Activated CD8-positive, alpha-beta memory T cell treated with anti-CD3 and anti-CD28 coated beads, Interleukin-2, amount 10 ng/mL, durations not matched to agents 7 days and 5 days (primary cell): ENCODE measurements at regions not wholly inside any gene's neighbourhood (a gene's known extent, or its start where the extent isn't known, plus 50 kb on each side); places are given as distances from the start of the nearest gene placed in this dataset.

ENCODE experiments used
- ATAC-seq: fragments of 150-1000 bp; cut with Tn5 transposase; one replicate; pipeline ENCODE4 v1.10.0; 2021; ENCODE audit warnings: moderate library complexity
- CTCF ChIA-PET: fragments of 350-600 bp; sonication (Branson Sonifier 250); formaldehyde crosslinking; loops from one replicate; lab custom pipeline; 2021; ENCODE audit warnings: antibody characterized with exemption; lab: Charles Lee
- DNase-seq: peaks from one replicate; pipeline ENCODE4 v3.0.0-alpha.2; 2020
- H3K27ac Mint-ChIP-seq: one replicate; pipeline ENCODE4 v1.8.0; 2021; ENCODE audit warnings: mild to moderate bottlenecking, mixed read lengths
- H3K27me3 Mint-ChIP-seq: one replicate; pipeline ENCODE4 v1.8.0; 2021; ENCODE audit warnings: mixed read lengths
- H3K36me3 Mint-ChIP-seq: one replicate; pipeline ENCODE4 v1.8.0; 2021; ENCODE audit warnings: mild to moderate bottlenecking, mixed read lengths
- H3K4me1 Mint-ChIP-seq: one replicate; pipeline ENCODE4 v1.8.0; 2021; ENCODE audit warnings: mixed read lengths
- H3K4me3 Mint-ChIP-seq: one replicate; pipeline ENCODE4 v1.8.0; 2021; ENCODE audit warnings: mild to moderate bottlenecking, moderate library complexity, mixed read lengths
- H3K9me3 Mint-ChIP-seq: one replicate; pipeline ENCODE4 v1.8.0; 2022; ENCODE audit warnings: low read depth, mixed read lengths

GRCh38 chr9:13845460-13845859 is 468.5 kb downstream of the NFIB start:
- H3K27me3 Mint-ChIP-seq = no peaks in the 10 kb centered on the region
- CTCF ChIA-PET = no interaction called here
- ATAC-seq = no peak
- H3K4me1 Mint-ChIP-seq = no peaks in the 10 kb centered on the region
- no peaks in the 10 kb centered on the region for H3K36me3 Mint-ChIP-seq
- H3K9me3 Mint-ChIP-seq = peaks cover 6% of the 10 kb centered on the region
- H3K27ac Mint-ChIP-seq = no peak overlapping the region
- DNase-seq = no peak
- no peak overlapping the region for H3K4me3 Mint-ChIP-seq

DNA sequence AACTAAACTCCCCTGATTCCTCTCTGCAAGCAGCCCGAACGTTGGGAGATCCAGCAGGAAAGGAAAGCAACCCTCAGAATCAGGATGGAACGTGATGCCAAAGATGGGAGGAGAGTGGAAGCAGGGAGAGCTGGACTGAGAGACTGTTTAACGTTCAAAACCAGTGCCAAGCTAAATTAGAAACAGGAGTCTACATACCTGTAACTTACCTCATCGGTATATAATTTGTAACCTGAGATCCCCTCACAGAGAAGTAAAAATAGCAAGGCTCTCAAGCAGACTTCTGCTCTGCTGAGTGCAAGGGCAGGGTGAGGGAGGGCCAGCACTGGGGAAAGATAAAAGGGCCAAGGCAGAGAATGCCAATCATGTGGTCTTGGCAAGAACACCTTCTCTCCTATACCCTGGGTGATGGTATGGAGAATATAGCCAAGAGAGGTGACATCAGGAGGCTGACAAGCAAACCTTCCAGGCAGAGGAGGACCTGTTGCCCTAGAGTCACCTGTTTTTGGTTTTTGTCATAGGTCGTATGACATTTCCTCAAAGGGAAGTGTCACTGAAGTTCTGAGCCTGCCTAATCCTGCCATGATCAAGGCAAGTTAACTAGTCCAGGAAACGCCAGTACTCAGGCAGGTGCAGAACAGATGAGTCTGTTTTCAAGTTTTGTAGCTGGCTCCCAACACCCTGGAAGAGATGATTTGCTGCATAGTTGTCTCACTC is 472.0 kb downstream of the NFIB start:
- H3K9me3 Mint-ChIP-seq = peaks cover 6% of the 10 kb centered on the region
- CTCF ChIA-PET = no interaction called here
- no peaks in the 10 kb centered on the region for H3K27me3 Mint-ChIP-seq
- DNase-seq (no peak), ATAC-seq (no peak)
- no peaks in the 10 kb centered on the region for H3K4me1 Mint-ChIP-seq
- no peaks in the 10 kb centered on the region for H3K36me3 Mint-ChIP-seq
- H3K4me3 Mint-ChIP-seq = no peak overlapping the region
- no peak overlapping the region for H3K27ac Mint-ChIP-seq

- Mint-ChIP-seq H3K36me3 (no peaks in the 10 kb centered on the region), H3K4me1 (no peaks in the 10 kb centered on the region)
These were observed 481.5 kb downstream of the NFIB start for GRCh38 chr9:13832446-13832845.

GRCh38 chr9:13823026-13823425 is 490.9 kb downstream of the NFIB start:
- Mint-ChIP-seq H3K4me1 (no peaks in the 10 kb centered on the region), H3K36me3 (no peaks in the 10 kb centered on the region), H3K27me3 (no peaks in the 10 kb centered on the region), H3K27ac (no peak overlapping the region), H3K4me3 (no peak overlapping the region), H3K9me3 (peaks cover 8% of the 10 kb centered on the region)
- ATAC-seq (no peak), DNase-seq (no peak)
- CTCF ChIA-PET = no interaction called here

More at GRCh38 chr9:13832446-13832845, 481.5 kb downstream of the NFIB start:
- Mint-ChIP-seq H3K9me3 (peaks cover 7% of the 10 kb centered on the region), H3K4me3 (no peak overlapping the region), H3K27me3 (no peaks in the 10 kb centered on the region), H3K27ac (no peak overlapping the region)
- DNase-seq (no peak), ATAC-seq (no peak)
- CTCF ChIA-PET = no interaction called here

GRCh38 chr9:13817754-13818278 is 496.1 kb downstream of the NFIB start:
- H3K4me1 Mint-ChIP-seq = no peaks in the 10 kb centered on the region
- peaks cover 6% of the 10 kb centered on the region for H3K9me3 Mint-ChIP-seq
- ATAC-seq (no peak), DNase-seq (no peak)
- no peaks in the 10 kb centered on the region for H3K36me3 Mint-ChIP-seq
- no peaks in the 10 kb centered on the region for H3K27me3 Mint-ChIP-seq
- no peak overlapping the region for H3K27ac Mint-ChIP-seq
- CTCF ChIA-PET = no interaction called here
- H3K4me3 Mint-ChIP-seq = no peak overlapping the region

DNA sequence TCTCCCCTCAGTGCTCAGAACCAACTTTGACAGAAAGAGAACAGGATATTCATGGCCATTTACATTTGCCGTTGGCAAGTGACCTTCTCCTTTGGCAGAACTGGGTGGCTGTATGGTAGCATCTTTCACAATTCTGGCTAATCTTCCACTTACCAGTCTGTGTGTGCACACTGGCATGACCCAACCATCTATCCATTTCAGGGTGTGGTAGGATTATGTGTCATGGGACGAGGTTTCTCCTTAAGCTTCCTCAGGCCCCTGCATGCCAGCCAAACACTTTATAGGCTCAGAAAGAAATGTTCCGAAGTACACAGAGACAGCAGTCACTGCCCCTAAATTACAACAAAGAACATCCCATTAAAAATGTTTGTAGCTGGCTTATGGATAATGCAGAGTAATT is 497.1 kb downstream of the NFIB start:
- H3K36me3 Mint-ChIP-seq = no peaks in the 10 kb centered on the region

GRCh38 chr9:13814647-13815400 is 499.1 kb downstream of the NFIB start:
- no peak for ATAC-seq

More for the DNA sequence above, 497.1 kb downstream of the NFIB start:
- DNase-seq (no peak), ATAC-seq (no peak)
- Mint-ChIP-seq H3K4me3 (no peak overlapping the region), H3K4me1 (no peaks in the 10 kb centered on the region), H3K27me3 (no peaks in the 10 kb centered on the region), H3K27ac (no peak overlapping the region), H3K9me3 (peaks cover 4% of the 10 kb centered on the region)
- CTCF ChIA-PET = no interaction called here

GRCh38 chr9:13811876-13812275 is 502.1 kb downstream of the NFIB start:
- CTCF ChIA-PET = no interaction called here
- DNase-seq (no peak), ATAC-seq (no peak)
- no peaks in the 10 kb centered on the region for H3K36me3 Mint-ChIP-seq
- H3K4me1 Mint-ChIP-seq = no peaks in the 10 kb centered on the region
- no peak overlapping the region for H3K4me3 Mint-ChIP-seq
- H3K27ac Mint-ChIP-seq = no peak overlapping the region
- H3K27me3 Mint-ChIP-seq = no peaks in the 10 kb centered on the region
- peaks cover 5% of the 10 kb centered on the region for H3K9me3 Mint-ChIP-seq

More at GRCh38 chr9:13814647-13815400, 499.1 kb downstream of the NFIB start:
- no peaks in the 10 kb centered on the region for H3K27me3 Mint-ChIP-seq
- no peak for DNase-seq
- peaks cover 7% of the 10 kb centered on the region for H3K9me3 Mint-ChIP-seq
- no peak overlapping the region for H3K27ac Mint-ChIP-seq
- H3K4me3 Mint-ChIP-seq = no peak overlapping the region
- no peaks in the 10 kb centered on the region for H3K36me3 Mint-ChIP-seq
- no peaks in the 10 kb centered on the region for H3K4me1 Mint-ChIP-seq
- CTCF ChIA-PET = no interaction called here

DNA sequence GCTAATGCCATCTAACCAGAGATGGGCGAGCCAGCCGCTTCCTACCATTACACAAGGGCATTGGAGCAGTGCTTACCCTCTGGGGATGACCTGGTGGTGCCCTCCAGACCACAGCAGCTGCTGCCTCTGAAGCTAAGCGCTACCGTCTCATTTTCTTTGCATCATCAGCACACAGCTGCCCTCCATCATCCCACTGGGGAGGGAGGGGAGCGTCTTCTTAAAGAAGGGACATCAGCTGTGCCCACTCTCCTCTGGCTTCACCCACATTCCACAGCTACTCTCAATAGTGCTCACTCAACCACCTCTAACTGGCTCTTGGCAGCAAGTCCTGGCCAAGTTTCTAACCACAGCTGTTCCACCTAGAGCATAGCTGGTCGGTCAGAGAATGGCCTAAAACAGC is 503.4 kb downstream of the NFIB start:
- Mint-ChIP-seq H3K27ac (no peak overlapping the region), H3K4me3 (no peak overlapping the region), H3K9me3 (peaks cover 7% of the 10 kb centered on the region), H3K36me3 (no peaks in the 10 kb centered on the region), H3K4me1 (no peaks in the 10 kb centered on the region), H3K27me3 (no peaks in the 10 kb centered on the region)
- CTCF ChIA-PET = no interaction called here
- no peak for ATAC-seq
- DNase-seq = no peak

GRCh38 chr9:13809401-13809800 is 504.5 kb downstream of the NFIB start:
- ATAC-seq (no peak), DNase-seq (no peak)
- Mint-ChIP-seq H3K36me3 (no peaks in the 10 kb centered on the region), H3K27ac (no peak overlapping the region), H3K27me3 (no peaks in the 10 kb centered on the region), H3K9me3 (peaks cover 7% of the 10 kb centered on the region), H3K4me1 (no peaks in the 10 kb centered on the region), H3K4me3 (no peak overlapping the region)
- CTCF ChIA-PET = no interaction called here

- Mint-ChIP-seq H3K4me3 (no peak overlapping the region), H3K9me3 (peaks cover 9% of the 10 kb centered on the region), H3K27me3 (no peaks in the 10 kb centered on the region), H3K36me3 (no peaks in the 10 kb centered on the region), H3K4me1 (no peaks in the 10 kb centered on the region), H3K27ac (no peak overlapping the region)
- CTCF ChIA-PET = no interaction called here
- ATAC-seq = no peak
- no peak for DNase-seq
These were observed 506.8 kb downstream of the NFIB start for GRCh38 chr9:13807118-13807517.

GRCh38 chr9:13806714-13807113 is 507.2 kb downstream of the NFIB start:
- Mint-ChIP-seq H3K4me1 (no peaks in the 10 kb centered on the region), H3K4me3 (no peak overlapping the region), H3K36me3 (no peaks in the 10 kb centered on the region), H3K27me3 (no peaks in the 10 kb centered on the region), H3K9me3 (peaks cover 9% of the 10 kb centered on the region), H3K27ac (no peak overlapping the region)
- CTCF ChIA-PET = no interaction called here
- no peak for DNase-seq
- no peak for ATAC-seq

- Mint-ChIP-seq H3K4me1 (no peaks in the 10 kb centered on the region), H3K27me3 (no peaks in the 10 kb centered on the region), H3K36me3 (no peaks in the 10 kb centered on the region), H3K27ac (no peak overlapping the region), H3K4me3 (no peak overlapping the region), H3K9me3 (peaks cover 8% of the 10 kb centered on the region)
- CTCF ChIA-PET = no interaction called here
- DNase-seq (no peak), ATAC-seq (no peak)
These were observed 508.4 kb downstream of the NFIB start for GRCh38 chr9:13805546-13805945.

DNA sequence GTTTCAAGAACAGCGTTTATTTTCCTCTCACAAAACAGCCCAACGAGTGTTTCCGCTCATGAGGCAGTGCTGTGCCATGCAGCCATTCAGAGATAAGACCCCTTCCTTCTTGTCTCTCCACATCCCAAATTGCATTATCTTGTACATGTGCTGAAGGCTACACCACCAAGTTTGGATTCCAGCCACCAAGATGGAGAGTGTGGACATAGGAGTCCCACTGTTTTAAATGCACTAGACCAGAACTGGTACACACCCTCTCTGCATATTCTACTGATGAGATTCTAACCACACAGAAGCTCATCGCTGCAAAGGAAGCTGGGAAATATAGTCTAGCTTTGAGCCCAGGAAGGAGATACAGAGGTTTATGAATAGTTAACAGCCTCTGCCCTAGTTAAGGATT is 509.4 kb downstream of the NFIB start:
- Mint-ChIP-seq H3K27me3 (no peaks in the 10 kb centered on the region), H3K4me3 (no peak overlapping the region), H3K36me3 (no peaks in the 10 kb centered on the region), H3K9me3 (peaks cover 7% of the 10 kb centered on the region), H3K27ac (no peak overlapping the region), H3K4me1 (no peaks in the 10 kb centered on the region)
- no peak for DNase-seq
- no peak for ATAC-seq
- CTCF ChIA-PET = no interaction called here
